GM19468 (cell line): ENCODE measurements at regions not wholly inside any gene's neighbourhood (a gene's known extent, or its start where the extent isn't known, plus 50 kb on each side); places are given as distances from the start of the nearest gene placed in this dataset.

ENCODE experiments used
- ATAC-seq: cut with Tn5 transposase; IDR thresholded peaks from one replicate; pipeline ENCODE4 v1.9.1; 2021; ENCODE audit warnings: mild to moderate bottlenecking, moderate library complexity, moderate number of reproducible peaks; ENCODE audit not compliant: unreplicated experiment; ENCODE audit errors: extremely low read depth

DNA sequence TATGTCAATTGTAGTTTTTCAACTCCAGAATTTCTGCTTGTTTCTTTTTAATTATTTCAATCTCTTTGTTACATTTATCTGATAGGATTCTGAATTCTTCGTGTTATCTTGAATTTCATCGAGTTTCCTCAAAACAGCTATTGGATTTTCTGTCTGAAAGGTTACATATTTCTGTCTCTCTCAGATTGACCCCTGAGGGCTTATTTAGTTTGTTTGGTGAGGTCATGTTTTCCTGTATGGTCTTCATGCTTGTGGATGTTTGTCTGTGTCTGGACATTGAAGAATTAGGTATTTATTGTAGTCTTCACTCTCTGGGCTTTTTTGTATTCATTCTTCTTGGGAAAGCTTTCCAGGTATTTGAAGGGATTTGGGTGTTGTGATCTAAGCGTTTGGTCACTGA, 85.6 kb downstream of the SNAPC1 start:
- no peak for ATAC-seq

DNA sequence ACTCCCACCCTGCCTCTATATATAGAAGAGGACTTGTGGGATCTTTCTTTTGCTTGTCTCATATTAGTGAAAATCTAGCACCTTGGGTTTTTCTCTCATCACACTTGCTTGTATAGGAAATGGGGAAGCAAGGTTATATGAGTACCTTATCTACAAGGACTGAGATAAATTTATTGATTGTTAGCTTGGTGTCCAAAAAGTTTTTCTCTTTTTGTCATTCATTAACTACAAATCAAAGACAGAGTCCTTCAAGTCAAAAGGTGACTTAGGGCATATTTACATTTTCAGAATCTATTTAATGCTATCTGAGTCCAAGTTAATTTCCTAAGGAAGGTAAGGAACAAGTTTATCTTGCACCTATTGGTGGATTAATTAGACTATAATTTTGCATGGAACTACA, 92.7 kb downstream of the SNAPC1 start:
- no peak for ATAC-seq

DNA sequence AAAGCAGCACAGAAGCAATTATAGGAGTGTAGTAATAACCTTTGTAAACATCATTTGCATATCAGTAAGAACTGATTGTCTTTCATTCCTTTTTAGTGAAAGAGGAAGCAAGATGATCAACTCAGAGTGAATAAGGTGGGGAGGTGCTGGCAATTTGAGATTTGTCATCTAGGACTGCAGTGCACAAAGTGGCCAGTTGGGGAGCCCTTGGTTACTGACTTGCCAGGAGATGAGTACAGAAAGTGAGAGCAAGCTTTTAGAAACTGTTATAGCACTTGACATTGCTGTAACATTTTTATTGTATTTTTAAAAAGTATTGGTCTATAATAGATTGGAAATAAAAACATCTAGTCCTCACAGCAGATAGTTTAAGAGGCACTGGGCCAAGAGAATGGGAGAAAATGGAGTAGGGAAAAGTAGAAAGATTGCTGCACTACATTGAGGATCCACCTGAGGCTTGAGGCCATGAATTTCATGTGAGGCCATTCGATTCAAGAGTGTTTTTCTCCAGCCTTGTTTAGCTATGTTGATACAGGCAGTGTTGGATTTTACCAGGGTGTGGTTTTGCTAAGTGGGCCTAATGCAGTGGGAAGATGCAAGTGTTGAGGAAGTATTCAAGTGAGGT, 98.2 kb downstream of the SNAPC1 start:
- ATAC-seq, result peak; percentile 81

DNA sequence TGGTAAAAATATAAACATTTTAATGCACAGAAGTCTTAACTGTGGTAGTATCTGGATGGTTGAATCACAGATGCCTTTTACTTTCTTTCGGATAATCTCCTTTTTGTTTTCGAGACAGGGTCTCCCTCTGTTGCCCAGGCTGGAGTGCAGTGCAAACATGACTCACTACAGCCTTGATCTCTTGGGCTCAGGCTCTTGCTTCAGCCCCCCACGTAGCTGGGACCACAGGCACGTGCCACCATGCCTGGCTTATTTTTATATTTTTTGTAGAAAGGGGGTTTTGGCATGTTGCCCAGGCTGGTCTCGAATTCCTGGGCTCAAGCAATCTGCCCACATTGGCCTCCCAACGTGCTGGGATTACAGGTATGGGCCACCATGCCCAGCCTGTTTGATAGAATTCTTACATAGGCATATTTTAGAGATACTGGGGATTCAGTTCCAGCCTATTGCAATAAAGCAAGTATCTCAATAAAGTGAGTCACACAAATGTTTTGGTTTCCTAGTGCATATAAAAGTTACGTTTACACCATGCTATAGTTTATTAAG, 99.2 kb downstream of the SNAPC1 start:
- no peak for ATAC-seq

DNA sequence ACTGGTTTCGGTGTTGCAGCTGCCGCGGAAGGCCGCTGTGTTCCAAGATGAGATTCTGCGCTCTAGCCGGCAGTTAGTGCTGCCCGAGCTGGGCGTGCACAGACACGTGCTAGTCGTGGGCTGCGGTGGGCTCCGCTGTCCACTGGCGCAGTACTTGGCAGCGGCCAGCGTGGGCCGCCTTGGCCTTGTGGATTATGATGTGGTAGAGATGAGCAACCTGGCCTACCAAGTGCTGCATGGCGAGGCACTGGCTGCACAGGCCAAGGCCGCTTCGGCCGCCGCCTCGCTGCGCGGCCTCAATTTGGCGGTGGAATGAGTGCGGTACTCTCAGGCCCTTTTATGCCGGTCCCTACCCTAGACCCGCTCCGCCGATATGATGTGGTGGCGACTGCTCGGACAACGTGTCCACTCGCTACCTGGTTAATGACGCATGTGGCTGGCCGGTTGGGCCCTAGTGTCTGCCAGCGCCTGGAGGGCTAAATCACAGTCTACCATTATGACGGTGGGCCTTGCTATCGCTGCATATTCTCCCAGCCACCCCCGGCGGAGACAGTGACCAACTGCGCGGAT, 102.2 kb downstream of the SNAPC1 start:
- ATAC-seq, result no peak

DNA sequence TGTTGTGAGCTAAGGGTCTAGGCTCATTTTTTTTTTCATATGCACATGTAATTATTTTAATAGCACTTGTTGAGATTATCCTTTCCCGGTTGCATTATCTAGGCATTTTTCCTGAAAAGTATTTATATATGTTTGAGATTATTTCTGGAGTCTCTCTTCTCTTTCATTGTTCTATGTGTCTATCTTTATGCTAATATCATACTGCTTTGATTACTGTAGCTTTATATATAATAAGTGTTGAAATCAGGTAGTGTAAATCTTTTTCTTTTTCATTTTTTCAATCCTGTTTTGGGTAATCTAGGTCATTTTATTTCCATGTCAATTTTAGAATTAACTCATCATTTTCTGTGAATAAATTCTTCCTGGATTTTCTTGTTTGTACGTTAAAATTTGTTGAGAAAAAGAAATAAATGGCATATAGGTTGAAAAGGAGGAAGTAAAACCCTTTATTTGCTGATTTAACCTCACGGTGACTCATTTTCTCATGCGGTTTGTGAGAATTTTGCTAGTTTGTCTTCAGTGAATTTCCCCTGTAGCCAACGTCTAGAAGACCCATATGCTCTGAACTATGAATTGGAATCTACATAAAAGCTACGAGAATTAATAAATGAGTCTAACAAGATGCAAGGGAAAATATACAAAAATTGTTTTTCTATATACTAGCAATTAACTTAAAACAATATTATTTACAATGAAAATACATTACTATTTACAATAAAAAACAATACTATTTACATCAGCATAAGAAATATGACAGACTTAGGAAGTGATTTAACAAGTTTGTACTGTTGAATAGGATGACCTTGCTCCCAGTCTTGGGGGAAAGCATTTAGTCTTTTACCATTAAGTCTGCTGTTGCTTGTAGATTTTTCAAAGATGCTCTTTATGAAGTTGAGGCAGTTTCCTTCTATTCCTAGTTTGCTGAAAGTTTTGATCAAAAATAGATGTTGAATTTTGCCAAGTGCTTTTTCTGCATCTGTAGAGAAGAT, 105.0 kb downstream of the SNAPC1 start:
- ATAC-seq, result peak; percentile 96

DNA sequence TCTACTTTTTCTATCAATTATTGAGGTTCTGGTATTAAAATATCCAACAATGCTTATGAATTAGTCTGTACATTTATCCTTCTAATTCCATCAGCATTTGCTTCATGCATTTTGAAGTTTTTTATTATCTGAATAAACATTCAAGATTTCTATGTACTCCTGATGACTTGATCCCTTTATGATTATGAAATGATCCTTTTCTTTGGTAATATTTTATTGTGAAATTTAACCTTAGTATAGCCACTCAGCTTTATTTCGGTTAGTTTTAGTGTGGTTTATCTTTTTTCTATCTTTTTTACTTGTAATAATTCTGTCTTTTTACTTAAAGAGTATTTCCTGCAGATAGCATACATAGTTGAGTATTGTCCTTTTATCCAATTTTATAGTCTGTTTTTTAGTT, 106.6 kb downstream of the SNAPC1 start:
- ATAC-seq, result no peak

DNA sequence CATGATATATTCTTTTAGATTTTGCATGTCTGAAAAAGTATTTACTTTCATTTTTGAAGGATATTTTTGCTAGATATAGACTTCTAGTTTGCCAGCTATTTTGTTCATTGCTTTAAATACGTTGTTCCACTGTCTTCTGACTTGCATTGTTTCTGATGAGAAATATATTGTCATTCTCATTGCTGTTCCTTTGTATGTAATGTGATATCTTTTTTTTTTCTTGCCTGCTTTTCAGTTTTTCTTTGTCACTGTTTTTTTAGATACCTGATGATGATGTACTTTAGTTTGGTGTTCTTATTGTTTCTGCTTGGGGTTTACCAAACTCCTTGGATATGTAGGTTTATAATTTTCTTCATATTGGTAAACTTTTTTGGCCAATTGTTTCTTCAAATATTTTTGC, 107.9 kb downstream of the SNAPC1 start:
- ATAC-seq, result no peak

DNA sequence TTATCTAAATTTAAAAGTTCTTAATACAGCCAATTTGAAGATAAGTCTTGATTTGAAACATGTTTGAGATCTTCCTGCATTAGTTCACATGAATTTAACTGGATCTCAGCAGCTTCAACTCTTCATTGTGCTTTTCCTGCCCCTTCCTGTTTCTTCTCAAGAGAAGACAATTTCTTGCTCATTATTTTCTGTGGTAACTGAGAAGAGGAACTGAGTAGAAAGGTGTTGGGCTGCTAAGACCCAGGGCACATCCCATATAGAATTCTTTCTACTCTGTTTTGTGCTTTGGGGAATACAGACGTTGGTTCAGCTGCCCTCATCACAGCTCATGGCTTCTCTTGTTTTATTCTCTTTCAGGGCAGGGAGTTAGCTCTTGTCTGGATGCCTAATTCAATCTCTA, 110.2 kb downstream of the SNAPC1 start:
- ATAC-seq, result peak; percentile 71

DNA sequence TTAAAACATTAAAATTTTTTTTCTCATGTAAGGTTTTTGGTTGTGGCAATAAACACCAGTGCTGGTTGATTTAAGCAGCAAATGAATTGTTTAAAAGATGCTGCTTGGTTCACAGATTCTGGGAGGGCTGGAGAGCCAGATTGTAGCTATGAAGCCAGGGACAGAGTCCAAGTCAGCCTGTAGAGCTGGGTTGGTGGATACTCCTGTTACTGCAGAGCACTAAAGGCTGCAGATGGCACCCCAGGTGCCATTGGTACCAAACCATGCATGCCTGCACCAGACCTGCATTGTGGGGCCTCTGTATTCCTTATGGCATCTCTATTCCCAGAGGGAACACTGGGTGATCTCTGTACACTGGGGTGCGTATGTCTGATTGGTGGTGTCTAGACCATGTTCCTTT, 113.3 kb downstream of the SNAPC1 start:
- ATAC-seq, result no peak

DNA sequence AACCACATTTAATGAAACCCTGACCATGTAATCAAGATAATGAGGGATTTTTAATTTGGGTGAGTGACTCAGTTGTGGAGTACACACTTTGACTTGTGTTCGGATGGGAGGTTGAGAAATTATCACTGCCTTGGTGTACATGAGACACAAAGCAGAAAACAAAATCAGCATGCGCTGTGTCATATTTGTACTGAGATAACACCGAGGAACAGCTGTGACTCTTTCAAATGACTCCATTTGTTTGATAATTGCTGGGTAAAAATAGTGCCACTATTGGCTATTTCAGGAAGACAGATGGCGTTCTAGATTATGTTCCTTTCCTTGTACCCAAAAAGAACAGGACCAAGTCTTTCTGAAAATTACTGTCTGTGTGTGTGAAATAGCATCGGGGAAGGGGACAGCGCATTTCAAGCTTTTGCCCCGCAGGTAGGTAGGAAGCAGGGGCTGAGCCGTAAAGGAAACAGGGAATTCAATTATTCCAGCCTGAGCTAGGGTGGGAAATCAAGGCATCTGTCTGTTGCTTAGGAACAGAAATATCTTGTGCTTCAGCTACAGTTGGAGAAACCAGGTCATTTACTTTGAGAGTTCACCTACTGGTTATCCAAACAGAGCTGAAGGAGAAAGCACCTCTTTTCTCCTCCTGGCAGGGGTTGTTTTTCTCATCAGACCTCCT, 114.3 kb downstream of the SNAPC1 start:
- ATAC-seq, result no peak

DNA sequence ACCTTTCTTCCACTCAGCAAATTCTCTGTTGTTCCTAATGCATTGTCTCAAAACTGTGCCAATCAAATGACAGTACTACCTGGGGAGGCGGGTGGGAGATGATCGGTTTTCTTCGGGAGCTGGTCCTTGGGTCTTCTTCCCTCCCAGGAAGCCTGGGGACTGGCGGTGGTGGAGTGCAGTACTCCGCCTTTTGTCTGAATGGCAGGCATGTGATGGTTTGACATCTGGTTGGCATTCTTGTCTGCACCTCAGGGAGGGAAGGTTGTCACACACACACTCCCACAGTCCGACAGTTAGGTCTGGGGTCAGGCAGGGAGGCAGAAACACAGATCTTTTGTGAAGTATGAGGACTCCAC, 114.8 kb downstream of the SNAPC1 start:
- ATAC-seq, result no peak

DNA sequence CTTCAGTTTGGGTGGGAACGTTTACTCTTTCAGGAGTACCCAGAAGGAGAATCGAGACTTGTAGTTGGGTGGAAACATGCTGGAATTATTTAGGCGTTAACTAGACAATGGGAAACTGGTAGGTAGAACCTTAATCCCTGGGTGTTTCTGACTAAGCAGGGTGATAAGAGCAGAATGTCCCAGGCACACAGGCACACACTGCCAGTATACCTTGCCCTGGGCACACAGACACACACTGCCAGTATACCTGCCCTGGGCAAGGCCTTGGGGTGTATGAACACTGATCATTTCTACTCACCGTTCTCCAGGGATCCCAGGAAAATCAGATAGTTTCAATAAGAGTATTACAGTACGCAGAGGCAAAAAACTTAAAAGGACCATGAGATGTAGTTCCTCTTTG, 115.5 kb downstream of the SNAPC1 start:
- no peak for ATAC-seq

DNA sequence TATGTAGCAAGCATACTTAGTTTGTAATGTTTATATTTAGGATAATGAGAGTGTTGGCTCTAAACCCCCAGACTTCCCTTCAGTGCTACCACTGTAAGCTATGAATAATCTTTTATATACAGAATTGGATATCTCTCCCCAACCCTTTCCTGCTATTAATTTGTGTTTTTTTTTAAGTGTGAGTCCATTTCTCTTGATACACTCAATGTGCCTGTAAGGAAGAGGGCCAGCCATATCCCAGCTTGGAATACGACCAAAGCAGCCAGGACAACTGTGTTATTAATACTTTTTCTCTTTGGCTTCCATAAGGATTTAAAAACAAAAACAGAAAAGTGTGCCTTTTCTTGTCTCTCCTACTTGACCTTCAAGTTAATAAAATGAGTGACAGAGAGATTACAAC, 116.7 kb downstream of the SNAPC1 start:
- no peak for ATAC-seq

DNA sequence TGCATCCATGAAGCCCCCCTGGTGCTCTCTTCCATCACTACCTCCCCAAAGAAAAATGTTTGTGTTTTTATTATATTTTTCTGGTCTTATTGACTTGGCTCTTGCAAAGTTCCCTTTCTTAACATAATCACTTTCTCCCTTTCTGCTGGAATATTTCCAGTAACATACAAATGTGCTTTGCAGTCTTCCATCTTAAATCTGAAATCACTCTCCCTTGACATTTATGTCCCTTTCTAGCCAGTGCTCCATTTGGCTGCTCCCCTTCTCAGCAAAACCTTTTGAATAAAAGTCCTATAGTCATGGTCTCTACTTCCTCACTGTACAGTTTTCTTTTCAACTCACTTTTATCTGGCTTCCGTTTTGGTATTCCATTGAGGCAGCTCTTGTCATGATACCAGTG, 118.8 kb downstream of the SNAPC1 start:
- no peak for ATAC-seq

DNA sequence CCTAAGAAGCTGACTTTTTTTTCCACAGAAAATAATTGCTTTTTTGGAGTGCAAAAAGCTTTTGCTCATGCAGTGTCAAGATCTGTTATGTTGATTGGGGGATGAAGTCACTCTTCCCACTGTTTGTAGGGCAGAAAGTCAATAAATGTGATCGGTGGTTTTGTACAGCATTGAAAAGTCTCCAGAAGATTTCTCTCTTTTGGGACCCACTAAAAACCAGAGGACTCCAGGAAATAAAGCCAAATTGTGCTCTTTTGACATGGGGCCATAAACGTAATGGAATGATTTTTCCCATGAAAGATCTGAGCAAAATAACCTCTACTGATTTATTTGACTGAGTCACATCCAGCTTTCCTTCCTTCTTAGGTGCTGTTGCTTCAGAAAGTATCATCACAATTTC, 122.5 kb downstream of the SNAPC1 start:
- ATAC-seq, result no peak

DNA sequence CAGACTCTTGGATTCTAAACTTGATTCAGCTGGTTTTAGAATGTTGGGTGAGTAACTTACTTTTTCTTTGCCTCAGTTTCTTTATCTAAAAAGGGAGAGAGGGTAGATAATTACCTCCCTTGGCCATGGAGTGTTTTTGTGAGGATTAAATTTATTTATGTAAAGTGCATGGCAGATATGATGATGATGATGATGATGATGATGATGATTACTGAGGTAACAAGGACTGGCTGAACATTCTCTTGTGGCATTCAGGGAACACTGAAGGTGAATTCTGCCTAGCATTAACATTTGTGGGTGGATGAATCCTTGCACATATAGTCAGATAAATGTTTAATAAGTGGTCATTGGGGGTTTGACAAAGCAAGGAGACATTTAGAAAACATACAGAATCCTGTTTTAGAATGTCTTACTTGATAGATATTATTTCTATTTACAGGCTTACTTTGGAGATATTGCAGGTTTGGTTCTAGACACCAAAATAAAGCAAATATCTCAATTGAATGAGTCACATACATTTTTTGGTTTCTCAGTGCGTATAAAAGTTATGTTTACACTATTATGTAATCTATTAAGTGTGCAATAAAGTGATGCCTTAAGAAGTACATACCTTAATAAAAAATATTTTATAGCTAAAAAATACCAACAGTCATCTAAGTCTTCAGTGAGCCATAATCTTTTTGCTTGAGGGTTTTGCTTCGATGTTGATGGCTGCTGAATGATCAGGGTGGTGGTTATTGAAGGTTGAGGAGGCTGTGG, 123.2 kb downstream of the SNAPC1 start:
- no peak for ATAC-seq

DNA sequence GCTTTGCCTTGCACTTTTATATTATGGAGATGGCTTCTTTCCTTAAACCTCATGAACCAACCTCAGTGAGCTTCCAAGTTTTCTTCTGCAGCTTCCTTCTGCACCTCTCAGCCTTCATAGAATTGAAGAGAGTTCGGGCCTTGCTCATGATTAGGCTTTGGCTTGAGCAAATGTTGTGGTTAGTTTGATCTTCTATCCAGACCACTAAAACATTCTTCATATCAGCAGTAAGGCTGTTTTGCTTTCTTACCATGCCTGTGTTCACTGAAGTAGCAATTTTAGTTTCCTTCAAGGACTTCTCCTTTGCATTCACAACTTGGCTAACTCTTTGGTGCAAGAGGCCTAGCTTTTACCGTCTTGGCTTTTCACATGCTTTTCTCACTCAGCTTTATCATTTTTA, 125.4 kb downstream of the SNAPC1 start:
- no peak for ATAC-seq

DNA sequence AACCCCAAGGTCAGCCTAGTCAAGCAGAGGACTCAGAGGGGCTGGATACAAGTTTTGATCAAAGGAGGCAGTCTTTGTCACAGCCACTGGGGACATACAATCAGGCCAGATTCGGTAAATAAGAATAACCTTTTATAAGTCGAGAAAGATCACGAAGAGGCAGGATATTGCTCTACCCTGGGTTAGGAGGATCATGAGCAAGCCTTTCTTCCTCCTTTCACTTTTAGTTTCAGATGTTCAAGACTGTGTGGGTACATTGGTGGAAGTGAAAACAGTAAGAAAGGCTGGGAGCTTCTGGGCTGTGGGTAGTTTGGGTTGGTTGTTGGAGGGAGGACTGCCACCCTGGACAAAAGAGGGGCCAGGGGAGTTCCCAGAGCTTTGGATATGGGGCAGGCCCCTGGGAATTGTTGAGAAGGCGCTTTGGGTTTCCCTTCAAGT, 127.7 kb downstream of the SNAPC1 start:
- peak; percentile 95 for ATAC-seq

DNA sequence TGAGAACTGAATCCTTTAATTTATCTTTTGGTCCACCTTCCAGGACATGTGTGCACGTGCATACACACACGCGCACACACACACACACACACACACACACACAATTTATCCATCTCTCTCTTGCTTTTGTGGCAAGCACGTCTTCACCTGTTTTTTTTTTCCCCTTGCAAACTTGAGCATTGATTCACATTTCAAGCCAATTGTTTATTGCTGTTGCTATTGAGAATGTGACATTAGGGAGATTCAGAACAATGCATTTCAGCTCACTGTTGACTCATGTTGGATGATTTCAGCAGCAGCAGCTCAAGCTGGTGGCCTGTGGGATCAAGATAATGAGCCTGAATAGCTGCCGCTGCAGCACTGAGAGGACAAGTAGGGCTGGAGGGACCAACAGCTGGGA, 128.9 kb downstream of the SNAPC1 start:
- ATAC-seq, result no peak
